ENCODE measurements at regions not wholly inside any gene's neighbourhood (a gene's known extent, or its start where the extent isn't known, plus 50 kb on each side); places are given as distances from the start of the nearest gene placed in this dataset.

- ATAC-seq (no peak), DNase-seq (no peak)
- intact Hi-C loops (cut with DNase I, micrococcal nuclease), result no loop called here
Measured at GRCh38 chr14:80383223-80383622, 171.9 kb upstream of the DIO2 start.

GRCh38 chr14:80381807-80382363 is 170.6 kb upstream of the DIO2 start:
- DNase-seq (no peak), ATAC-seq (no peak)
- intact Hi-C loops (cut with DNase I, micrococcal nuclease), result no loop called here

GRCh38 chr14:80379035-80379434 is 167.7 kb upstream of the DIO2 start:
- intact Hi-C loops (cut with DNase I, micrococcal nuclease), result no loop called here
- DNase-seq (no peak), ATAC-seq (no peak)

- intact Hi-C loops (cut with DNase I, micrococcal nuclease), result no loop called here
- DNase-seq, result no peak
- no peak for ATAC-seq
Measured at GRCh38 chr14:80378084-80378690, 166.9 kb upstream of the DIO2 start.

GRCh38 chr14:80364816-80365215 is 153.5 kb upstream of the DIO2 start:
- DNase-seq (no peak), ATAC-seq (no peak)
- intact Hi-C loops (cut with DNase I, micrococcal nuclease), result no loop called here

GRCh38 chr14:80364274-80364673 is 153.0 kb upstream of the DIO2 start:
- DNase-seq (no peak), ATAC-seq (no peak)
- intact Hi-C loops (cut with DNase I, micrococcal nuclease), result no loop called here

GRCh38 chr14:80358112-80358511 is 146.8 kb upstream of the DIO2 start:
- ATAC-seq, result no peak
- intact Hi-C loops (cut with DNase I, micrococcal nuclease), result no loop called here
- DNase-seq, result no peak

GRCh38 chr14:80356413-80356812 is 145.1 kb upstream of the DIO2 start:
- DNase-seq, result no peak
- intact Hi-C loops (cut with DNase I, micrococcal nuclease), result no loop called here
- no peak for ATAC-seq

- intact Hi-C loops (cut with DNase I, micrococcal nuclease), result no loop called here
- ATAC-seq (no peak), DNase-seq (no peak)
Measured at GRCh38 chr14:80354860-80355581, 143.7 kb upstream of the DIO2 start.

GRCh38 chr14:80352471-80352870 is 141.2 kb upstream of the DIO2 start:
- intact Hi-C loops (cut with DNase I, micrococcal nuclease), result no loop called here
- no peak for DNase-seq
- no peak for ATAC-seq

GRCh38 chr14:80350707-80351106 is 139.4 kb upstream of the DIO2 start:
- intact Hi-C loops (cut with DNase I, micrococcal nuclease), result no loop called here
- DNase-seq (no peak), ATAC-seq (no peak)

GRCh38 chr14:80346395-80346794 is 135.1 kb upstream of the DIO2 start:
- intact Hi-C loops (cut with DNase I, micrococcal nuclease), result no loop called here
- DNase-seq (no peak), ATAC-seq (no peak)

GRCh38 chr14:80344208-80344607 is 132.9 kb upstream of the DIO2 start:
- DNase-seq (no peak), ATAC-seq (no peak)
- intact Hi-C loops (cut with DNase I, micrococcal nuclease), result no loop called here

GRCh38 chr14:80336608-80337106 is 125.4 kb upstream of the DIO2 start:
- ATAC-seq, result no peak
- intact Hi-C loops (cut with DNase I, micrococcal nuclease), result no loop called here

GRCh38 chr14:80325688-80326087 is 114.4 kb upstream of the DIO2 start:
- intact Hi-C loops (cut with DNase I, micrococcal nuclease), result no loop called here
- no peak for ATAC-seq

More at GRCh38 chr14:80336608-80337106, 125.4 kb upstream of the DIO2 start:
- no peak for DNase-seq

GRCh38 chr14:80325112-80325511 is 113.8 kb upstream of the DIO2 start:
- intact Hi-C loops (cut with DNase I, micrococcal nuclease), result no loop called here
- DNase-seq (no peak), ATAC-seq (no peak)

More at GRCh38 chr14:80325688-80326087, 114.4 kb upstream of the DIO2 start:
- no peak for DNase-seq

GRCh38 chr14:80324649-80325048 is 113.3 kb upstream of the DIO2 start:
- intact Hi-C loops (cut with DNase I, micrococcal nuclease), result no loop called here
- no peak for ATAC-seq
- no peak for DNase-seq

- ATAC-seq, result no peak
- DNase-seq, result no peak
- intact Hi-C loops (cut with DNase I, micrococcal nuclease), result no loop called here
Measured at GRCh38 chr14:80323038-80323665, 111.8 kb upstream of the DIO2 start.

GRCh38 chr14:80316441-80316840 is 105.1 kb upstream of the DIO2 start:
- DNase-seq (no peak), ATAC-seq (no peak)
- intact Hi-C loops (cut with DNase I, micrococcal nuclease), result no loop called here

GRCh38 chr14:80315681-80316080 is 104.4 kb upstream of the DIO2 start:
- no peak for DNase-seq
- intact Hi-C loops (cut with DNase I, micrococcal nuclease), result no loop called here

More at GRCh38 chr14:80315681-80316080, 104.4 kb upstream of the DIO2 start:
- no peak for ATAC-seq
